HS-27A (cell line): ENCODE measurements at regions not wholly inside any gene's neighbourhood (a gene's known extent, or its start where the extent isn't known, plus 50 kb on each side); places are given as distances from the start of the nearest gene placed in this dataset.

Experiments
- DNase-seq: peaks from one replicate; pipeline ENCODE4 v3.0.0-alpha.2; 2012; ENCODE audit warnings: low read depth, missing footprints

DNA sequence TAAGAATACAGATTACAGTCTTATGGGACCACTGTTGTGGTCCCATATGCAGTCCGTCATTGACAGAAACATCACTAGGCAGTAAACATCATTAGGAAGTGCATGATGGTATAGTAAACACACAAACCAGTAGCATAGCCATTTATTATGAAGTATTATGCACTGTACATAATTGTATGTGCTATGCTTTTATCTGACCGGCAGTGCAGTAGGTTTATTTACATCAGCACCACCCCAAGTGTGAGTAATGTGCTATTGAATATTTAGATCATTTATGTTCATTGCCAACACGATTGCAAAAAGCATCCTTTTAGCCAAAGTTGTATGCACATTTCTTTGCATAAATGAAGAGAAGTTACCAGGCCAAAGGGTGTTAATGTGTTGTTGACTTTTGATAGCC, 531.6 kb upstream of the TBX3 start:
- DNase-seq = no peak

DNA sequence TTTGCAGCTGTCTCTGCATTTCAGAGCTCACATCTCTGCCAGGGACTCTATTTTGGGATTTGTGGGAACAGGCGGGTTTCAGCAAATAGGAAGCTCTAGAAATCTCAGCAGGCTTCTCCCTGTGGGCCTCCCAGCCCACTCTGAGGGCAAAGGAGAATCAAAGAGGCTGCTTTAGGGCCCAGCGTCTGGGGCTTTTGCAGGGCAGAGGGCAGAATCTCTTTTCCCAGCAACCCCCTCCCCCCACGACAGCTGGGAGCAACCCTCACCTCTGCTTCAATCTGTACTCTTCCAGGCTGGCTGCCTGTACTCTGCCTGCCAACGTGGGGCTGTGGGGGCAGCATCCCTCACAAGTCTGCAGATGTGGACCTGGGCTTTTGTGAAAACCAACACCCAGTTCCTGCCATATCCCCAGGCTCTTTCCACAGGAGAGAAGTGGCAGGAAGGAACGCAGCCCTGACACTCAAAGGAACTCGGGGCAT, 529.6 kb upstream of the TBX3 start:
- DNase-seq = no peak

DNA sequence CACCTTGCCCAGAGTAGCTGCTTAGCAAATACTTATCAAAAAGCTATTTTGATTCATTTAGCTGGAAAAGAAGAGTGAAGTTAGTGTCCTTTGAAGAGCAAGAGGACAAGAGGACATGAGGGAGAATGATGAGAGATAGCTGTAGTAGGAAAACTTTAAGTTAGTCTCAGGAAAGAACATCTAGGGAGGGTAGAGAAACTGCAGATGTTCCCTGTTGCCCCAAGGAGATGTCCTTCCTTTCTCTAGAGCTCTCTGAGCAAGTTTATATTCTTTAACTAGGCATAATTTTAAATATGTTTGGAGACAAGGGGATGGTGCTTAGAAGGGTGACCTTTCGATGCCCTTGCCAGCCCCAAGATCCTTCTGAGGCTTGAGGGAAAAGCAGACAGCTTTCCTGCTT, 529.1 kb upstream of the TBX3 start:
- no peak for DNase-seq

DNA sequence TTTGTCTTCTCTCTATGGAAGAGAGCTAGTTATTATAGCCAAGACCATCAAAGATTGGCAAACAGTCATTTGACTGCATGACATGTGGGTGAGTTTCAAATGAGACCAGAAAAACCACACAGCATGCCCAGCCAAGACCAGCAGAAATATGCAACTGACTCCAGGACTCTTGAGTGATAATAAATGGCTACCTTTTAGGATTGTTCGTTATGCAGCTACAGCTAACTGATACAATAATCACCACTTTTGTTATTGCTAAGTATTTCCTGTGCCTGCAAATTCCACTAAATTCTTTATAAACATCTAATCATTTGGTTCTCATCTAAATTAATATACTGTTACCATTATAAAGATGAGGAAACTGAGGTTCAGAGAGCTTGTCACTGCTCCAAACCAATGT, 528.4 kb upstream of the TBX3 start:
- no peak for DNase-seq

DNA sequence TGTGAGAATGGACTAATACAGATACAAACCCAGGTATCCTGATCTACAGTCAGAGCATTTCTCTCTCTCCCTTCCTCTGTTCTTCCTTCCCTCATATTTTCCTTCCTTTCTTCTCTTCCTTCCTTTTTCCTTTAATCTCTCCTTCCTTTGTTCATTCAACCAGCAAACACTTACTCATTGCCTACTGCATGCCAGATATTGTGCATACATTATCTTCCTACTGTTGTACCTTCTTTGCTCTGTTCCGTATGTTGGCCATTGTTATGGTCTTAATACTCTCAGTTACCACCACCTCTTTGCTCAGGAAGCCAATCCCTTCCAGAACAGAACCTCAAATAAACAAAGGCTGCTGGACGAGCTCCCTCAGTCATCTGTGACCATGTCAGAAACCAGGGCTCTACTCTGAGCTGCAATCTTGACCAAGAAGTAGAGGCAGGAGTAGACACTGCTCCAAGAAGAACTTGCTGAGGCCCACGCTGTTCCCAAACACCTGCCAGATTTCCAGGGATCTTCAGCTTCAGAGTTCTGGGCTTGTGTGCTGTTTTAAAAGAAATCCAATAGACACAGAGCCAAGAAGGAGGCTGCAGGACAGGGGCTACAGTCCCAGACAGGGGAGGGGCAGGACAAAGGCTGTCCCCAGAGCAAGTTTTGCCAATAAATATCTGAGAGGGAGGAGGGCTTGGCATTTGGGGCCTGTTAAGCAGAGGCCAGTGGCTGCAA, 526.7 kb upstream of the TBX3 start:
- no peak for DNase-seq

DNA sequence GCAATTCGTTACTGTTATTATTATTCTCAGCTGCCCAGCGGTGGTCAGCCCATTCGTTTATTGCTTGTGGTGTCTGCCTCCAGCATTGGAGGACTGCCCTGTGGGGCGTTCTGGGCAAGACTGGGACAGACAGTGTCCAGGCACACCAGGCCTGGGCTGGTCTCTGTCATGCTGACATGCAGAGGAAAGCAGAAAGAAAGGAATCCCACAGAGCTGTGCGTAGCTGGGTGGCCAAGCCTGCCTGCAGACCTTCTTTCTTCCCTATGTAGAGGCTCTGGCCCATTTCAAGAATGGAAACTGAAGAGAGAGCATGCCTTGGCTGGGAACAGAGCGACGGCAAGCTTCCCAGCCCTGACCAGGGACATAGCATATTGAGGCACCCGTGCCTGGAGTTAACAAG, 525.3 kb upstream of the TBX3 start:
- no peak for DNase-seq

DNA sequence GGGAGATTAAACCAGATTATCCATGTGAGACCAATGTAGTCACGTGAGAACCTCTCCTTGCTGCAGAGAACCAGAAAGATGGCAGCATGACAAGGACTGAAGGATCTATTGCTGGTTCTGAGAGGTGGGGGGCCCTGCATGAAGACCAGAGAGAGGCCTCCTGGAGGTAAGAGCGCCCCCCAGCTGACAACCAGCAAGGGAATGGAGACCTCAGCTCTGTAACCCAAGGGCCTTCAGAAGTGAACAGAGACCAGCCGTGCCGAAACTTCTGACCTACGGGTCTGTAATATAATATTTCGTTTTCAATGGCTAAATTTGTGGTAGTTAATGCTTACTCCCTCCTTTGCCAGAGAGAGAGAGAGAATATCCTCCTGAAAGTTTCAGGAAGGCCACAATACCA, 524.1 kb upstream of the TBX3 start:
- no peak for DNase-seq

DNA sequence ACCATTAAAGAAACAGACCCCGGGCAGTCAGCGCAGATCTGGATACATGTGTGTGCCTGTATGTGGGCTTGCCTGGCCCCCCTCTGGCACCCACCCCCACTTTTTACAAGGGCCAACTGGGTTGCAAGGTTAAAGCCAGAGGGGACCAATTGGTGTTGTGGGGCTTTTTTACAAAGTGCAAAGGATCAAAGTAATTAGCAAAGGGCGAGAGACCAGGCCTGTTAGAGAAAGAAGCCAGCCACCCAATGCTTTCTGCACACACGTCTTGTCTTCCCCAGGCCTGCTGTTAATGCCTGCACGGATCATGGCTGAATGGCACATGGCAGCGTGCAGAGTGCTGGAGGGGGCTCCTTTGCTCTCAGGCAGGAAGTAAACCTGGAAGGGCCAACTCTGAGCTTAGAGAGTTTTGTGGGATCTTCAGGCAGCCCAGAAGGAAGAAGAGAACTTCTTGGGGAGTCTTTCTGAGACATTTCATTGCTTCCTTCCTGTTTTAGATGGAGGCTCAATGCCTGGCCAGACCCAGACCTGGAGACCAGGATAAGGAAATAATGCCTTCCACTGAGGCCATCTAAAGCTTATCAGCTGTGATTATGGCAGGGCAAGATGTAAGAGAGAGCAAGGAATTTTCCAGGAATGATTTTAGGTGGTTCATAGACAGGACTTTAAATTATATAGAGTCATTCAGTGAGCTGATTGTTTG, 523.4 kb upstream of the TBX3 start:
- DNase-seq = no peak

DNA sequence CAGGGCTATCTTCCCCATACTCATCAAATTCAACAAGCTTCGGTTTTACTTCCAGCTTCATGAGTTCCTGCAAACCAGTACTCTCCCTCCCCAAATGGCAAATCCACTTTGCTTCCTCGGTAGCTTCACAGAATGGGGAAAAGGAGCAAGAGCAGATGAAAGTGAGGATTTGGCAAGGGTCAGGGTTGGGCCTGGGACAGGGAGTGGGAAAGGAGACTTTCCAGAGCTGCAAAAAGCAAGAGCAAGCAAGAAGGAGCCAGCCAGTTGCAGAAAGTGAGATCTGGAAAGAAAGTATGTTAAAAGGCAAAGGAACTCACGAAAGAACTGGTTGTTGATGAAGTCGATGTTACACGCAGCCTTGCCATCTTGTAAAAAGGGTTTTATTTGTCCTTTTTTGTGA, 522.8 kb upstream of the TBX3 start:
- DNase-seq = no peak

DNA sequence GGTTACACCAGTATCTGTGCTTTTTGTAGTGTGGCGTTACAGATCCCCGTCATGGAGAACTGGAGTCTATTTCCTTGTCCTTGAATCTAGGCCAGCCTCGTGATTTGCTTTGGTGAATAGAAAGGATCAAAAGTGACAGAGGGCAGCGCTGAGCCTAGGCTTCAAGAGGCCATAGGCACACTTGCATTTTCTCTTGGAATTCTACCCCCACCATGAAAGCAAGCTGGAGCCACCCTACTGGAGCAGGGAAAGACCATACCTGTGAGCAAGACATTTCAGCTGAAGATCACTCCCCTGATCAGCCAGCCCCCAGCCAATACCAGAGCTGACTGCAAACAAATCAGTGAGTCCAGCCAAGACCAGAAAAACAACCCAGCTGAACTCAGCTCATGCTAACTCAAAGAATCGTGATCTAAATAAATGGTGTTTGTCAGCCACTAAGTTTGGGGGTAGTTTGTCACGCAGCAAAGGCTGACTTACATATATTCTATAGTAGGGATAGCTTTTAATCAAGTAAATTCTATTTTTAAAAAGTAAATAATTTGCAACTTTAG, 521.9 kb upstream of the TBX3 start:
- DNase-seq = no peak

DNA sequence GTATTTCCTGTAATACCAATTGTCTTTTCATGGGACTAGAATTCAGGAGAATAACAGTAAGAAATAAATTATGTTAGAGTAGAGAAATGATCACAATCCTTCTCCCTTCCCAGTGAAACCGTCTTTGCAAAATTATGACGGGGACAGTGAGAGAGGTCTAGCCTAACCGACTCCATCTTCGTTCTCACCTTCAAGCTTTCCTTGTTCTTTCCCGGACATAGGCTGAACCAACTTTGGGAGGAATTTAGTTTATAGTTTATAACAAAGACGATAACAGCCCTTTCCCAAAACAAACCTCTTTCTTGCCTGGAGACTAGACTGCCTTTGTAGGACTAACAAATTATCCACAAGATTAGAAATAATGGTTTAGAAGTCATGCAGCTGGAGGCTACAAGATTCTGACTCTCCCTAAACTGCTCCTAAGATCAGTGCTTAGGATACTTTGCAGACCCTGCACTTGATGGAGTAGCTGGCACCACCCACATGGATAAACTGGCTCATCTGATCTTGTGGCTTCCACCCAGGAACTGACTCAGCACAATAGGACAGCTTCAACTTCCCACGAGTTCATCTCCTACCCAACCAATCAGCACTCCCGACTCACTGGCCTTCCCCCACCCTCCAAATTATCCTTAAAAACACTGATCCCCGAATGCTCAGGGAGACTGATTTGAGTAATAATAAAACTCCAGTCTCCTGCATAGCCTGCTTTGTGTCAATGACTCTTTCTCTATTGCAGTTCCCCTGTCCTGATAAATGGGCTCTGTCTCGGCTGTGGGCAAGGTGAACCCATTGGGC, 521.2 kb upstream of the TBX3 start:
- no peak for DNase-seq

DNA sequence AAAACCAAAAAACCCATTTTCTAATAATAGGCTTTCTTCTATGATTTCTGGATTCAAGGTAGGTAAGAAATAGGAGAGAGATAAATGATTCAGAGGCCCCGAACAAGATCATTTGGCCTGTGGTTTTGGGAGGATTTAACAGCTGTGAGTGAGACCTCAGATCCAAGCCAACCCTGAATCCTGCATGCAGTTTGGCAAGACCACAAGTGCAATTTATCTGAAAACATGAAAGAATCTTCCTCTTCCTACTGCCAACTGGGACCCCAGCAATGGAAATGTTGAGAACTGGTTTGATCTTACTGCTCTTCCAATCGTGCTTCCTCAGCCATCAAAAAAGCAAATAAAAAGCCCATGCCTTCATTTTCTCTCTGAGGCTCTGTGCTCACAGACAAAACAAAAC, 519.7 kb upstream of the TBX3 start:
- no peak for DNase-seq

DNA sequence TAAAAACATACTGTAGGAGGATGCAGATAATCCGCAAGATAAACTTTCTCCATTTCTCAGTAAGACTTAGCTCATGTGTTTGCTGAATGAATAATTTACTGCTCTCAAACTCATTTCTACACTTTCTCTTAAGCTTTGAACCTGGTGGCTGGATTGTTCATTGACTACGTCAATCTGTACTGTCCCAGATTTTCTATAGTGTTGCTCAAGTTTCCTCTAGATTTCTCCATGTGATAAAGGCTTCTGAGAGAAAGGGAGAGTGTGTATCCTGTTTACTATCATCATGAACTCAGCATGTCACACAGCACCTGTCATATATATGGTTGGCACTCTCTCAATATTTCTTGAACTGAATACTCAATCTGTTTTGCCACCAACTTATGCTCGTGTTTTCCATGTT, 518.0 kb upstream of the TBX3 start:
- DNase-seq = no peak

DNA sequence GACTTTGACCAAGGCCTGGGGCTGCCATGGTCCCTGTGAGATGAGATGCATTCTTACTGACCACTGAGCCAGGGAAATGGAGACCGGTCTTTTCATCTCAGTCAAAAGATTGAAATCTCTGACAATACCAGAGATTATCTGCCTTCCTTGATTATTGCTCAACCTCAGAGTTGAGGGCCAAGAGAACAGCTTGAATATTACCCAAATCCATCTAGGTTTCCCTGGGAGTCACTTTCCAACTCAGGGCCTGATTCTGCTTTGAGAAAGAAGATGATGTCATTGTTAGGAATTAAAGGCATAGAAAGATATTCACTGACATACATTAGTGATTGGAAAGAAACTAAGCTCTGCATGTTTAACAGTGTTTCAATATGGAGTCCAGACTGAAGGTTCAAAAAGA, 515.9 kb upstream of the TBX3 start:
- DNase-seq = no peak

DNA sequence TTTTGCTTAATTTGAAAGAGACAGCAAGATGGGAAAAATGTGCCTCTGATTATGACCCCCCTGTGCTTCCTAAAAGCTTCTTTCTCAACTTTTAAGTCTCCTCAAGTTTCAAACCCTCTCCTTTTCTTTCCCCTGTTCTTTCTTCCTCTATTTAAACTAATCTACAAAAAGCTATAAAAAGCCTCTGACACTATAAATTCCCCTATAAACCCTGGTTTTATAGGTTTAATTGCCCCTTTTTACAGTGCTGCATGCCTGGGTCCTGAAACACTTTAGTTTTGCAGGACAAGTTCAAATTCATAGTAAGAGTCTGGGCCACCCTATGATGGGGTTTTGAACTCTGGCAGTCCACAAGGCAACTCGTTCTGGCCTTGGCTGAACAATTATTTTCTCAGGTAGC, 510.9 kb upstream of the TBX3 start:
- DNase-seq = no peak

DNA sequence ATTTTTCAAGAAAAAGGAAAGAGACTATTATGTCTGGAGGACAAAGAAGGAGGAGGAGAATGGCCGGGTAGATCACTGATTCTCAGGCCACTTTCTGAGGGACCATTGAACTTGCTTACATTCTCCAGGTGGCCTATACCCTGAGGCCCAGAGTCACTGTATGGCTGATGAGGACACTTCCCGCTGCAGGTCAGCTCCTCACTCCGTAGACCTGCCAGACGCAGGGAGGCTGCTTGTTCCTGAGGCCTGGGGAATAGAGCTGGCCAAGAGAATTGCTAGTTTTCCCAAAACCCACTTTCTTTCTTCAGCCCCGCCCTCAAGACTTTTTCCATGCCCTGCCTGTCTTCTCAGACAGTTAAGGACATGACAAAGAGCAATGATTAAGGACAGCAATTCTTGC, 510.5 kb upstream of the TBX3 start:
- DNase-seq = no peak

DNA sequence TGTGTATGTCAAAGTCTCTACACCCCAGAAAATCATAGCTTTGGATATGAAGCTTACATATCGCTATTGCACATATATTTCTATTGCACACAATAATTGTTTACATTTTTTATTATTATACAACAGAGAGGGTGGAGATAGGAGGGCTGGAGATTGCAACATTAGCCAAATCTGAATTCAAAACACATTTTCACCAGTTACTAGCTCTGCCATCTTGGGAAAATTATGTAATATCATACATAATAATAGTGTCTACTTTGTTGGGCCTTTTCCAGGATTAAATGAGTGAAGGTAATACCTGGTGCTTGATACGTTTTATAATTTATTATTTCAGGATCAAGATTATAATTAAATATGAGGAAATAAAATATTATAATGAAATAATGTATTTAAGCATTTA, 507.4 kb upstream of the TBX3 start:
- no peak for DNase-seq

DNA sequence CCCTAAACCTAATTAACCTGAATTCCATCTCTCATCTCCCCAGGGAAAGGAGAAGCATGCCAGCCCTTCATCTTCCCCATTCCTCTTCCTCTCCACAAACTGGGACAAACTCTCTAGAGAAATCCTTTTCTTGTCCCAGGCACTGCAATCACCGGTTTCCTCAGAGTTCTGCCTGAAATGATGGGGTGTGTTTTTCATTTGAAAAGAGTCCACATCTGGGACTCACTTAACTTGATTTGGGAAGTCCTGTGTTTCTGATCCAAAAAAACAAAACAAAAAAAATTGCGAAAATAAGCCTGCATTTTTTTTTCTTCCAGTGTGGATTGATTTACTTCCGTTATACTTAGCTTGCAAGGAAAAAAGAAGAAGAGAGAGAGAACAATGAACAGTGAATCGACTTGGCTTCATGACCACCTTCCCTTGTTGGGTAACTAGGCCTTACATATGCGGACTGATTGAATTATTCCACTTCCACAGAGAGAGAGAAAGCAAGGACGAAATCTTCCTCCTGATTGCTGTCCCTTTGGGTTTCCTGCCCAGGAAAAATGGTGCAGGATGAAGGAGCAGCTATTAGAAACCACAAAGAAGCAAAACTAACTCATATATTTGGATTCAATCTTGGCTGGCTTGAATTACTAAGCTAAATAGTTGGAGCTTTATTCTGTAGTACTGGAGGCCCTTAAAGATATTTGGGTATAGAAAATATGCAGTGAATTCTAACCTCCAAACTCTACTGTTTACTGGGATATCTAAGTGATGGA, 506.2 kb upstream of the TBX3 start:
- no peak for DNase-seq

DNA sequence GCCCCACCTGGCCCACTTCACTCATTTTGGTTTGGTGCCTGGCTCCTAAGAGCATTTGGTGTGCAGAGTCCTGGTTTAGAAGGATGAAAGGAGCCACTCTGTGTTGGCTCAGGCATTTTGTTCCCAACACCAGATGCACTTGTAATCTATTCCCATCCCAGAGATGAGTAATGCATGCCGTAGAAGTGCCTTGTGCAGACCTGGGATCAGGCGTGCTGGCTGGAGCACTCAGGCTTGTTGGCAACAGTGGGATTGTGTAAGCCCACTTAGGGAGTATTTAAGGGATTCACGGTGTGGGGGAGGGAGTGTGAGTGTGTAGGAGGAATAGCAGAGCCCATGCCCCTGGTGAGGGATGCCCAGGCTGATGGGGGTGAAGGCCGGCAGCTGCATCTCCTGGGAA, 501.5 kb upstream of the TBX3 start:
- DNase-seq = no peak

DNA sequence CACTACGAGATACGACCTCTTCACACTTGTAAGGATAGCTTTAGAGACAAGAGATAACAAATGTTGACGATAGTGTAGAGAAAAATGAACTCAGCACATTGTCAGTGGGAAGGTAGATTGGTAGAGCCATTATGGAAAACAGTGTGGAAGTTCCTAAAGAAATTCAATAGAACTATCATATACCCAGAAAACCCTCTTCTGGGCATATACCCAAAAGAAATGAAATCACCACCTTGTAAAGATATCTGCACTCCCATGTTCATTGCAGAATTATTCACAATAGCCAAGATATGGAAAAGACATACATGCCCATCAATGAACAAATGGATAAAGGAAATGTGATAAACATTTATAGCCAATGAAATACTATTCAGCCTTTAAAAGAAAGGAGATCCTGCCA, 499.8 kb upstream of the TBX3 start:
- DNase-seq = no peak

DNA sequence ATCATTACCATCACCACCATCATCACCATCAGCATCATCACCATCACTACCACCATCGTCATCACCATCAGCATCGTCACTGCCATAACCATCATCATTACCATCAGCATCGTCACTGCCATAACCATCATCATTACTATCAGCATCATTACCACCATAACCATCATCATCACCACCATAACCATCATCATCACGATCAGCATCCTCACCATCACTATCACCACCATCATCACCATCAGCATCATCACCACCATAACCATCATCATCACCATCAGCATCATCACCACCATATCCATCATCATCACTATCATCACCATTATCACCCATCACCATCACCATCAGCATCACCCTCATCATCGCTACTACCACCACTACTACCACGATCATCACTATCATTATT, 493.9 kb upstream of the TBX3 start:
- DNase-seq = no peak

DNA sequence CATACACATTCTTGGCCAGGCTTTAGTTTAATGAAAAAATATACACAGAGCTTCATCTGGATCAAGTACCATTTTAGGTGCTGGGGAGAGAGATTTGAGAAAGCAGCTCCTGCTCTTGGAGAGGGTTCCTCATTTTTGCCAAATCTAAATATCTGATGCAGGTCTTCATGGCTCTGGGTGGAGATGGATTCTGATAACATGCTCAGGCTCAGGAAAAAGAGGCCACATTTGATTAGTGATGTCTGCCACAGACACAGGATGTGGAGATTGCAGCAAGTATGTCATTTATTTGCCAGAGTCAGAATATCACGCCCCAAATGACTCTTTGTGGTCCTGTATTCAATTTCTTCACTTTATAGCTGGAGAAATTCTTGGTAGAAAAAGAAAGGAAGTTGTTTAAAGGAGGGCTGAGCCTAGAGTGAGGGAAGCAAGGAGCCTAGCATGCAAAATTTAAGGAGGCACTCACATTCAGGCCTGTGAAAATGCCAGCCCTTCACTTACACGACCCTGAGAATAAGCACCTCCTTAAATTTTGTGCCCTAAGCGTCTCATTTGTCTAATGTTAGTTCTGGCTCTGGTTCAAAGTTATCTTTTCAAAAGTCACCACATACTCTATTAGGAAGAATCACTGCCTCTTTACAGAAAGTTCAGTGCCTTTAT, 492.9 kb upstream of the TBX3 start:
- no peak for DNase-seq
